ENCODE measurements at regions not wholly inside any gene's neighbourhood (a gene's known extent, or its start where the extent isn't known, plus 50 kb on each side); places are given as distances from the start of the nearest gene placed in this dataset.
"Not testable (repeated sequence)": the region's sequence is repeated elsewhere in the genome, so short reads cannot be mapped to it uniquely, and the experiment has no call there.

DNA sequence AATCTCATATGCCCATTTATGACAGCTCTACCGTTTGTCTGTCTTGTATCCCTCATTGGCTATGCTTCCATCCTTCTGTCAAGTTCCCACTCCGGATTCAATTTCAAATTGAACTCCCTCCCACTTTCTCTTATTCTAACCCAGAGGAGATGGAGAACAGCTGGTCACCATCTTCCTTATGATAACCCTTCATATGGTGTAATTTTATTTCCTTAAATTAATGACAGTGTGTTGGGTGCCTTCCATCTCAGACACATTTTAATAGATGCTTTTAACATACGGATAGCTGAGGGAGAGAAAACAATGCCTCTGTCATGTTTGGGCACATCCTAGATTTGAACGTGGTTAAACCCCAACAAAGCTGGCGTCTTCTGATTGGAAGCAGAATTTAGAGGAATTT, 103.0 kb upstream of the PLXNA2 start:
- DNase-seq (ENCODE audit: low read depth): no peak

- no peak for DNase-seq (ENCODE audit: low read depth)
Measured at GRCh38 chr1:208349694-208350330, 105.6 kb upstream of the PLXNA2 start.

DNA sequence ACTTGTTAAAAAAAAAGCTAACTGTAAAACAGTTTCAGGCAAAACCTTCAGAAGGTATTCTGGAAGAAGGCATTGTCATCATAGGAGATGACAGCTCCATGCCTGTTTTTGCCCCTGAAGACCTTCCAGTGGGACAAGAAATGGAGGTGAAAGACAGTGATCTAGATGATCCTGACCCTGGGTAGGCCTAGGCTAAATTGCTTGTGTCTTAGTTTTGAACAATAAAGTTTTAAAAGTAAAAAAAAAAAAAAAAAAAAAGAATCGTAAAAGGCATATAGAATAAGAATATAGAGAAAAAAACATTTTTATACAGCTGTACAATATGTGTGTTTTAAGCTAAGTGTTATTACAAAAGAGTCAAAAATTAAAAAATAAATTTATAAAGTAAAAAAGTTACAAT, 106.6 kb upstream of the PLXNA2 start:
- DNase-seq (ENCODE audit: low read depth): no peak

DNA sequence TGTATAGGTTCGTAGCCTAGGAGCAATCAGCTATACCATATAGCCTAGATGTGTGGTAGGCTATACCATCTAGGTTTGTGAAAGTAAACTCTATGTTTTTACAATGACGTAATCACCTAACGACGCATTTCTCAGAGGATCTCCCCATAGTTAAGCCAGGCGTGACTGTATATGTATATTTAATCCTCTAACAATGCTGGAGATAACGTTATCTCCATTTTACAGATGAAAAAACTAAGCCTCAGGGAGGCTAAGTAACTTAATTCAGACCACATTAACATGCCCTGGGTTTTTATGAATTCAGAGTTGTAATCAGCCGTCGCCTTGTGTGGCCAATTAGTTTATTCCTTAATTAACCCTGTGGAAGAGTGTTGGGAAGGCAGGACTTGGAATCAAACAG, 107.7 kb upstream of the PLXNA2 start:
- no peak for DNase-seq (ENCODE audit: low read depth)

GRCh38 chr1:208353797-208354196, 109.6 kb upstream of the PLXNA2 start:
- not testable (repeated sequence) for DNase-seq (ENCODE audit: low read depth)

DNA sequence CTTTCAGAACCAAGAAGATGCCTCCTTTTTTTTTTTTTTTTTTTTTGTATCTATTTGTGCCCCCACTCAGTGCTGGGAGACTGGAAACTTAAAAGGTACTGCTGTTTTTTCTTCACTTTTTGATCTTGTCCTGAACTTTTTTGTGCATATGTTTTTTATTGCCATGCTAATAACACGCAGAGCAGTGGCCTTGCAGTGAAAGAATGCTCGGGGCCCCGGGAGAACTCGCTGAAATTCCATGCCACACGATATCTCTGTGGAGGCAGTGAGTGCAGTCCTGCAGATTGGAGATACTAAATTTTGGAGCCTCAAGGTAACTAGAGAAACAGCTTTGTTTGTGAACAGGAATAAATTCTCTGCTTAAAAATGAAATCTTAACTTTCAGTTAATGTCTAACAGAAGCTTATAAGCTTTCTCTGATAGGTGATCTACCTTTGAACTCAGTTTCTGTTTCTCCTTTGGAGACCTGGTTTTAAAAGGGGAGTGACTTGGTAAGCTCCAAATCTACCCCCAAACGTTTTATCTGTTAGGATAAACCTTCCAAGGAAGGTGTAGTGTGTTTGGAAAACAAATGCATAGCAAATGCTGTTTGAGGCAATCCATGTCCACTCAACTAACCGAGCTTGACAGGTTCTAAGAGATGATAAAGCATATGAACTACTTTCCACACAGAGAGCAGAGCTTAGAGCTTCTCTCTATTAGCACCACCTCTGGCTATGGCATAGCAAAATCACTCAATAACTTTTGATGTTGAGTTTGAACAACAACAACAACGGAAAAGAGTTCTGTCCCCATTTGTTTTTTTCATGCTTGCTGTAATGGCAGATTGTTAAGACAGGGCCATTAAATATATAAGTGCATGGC, 113.7 kb upstream of the PLXNA2 start:
- DNase-seq (ENCODE audit: low read depth): no peak

DNA sequence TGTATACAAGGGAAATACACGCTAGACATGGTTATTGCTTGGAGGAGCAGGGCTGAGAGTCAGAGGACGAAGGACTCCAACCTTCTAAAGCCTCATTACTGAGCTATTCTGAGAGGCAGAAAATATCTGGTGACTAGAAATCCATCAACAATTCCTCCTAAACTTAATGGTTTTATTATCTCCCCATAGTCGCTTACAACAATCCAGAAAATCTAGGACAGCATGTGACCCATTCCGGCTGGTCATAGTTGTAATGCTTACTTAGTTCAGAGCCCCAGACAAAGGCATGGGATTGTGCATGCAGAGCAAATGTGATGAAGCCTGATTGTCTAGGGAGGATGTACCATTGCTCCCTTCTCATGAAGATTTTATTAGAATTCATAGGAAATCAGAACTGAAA, 114.5 kb upstream of the PLXNA2 start:
- DNase-seq (ENCODE audit: low read depth): no peak

- no peak for DNase-seq (ENCODE audit: low read depth)
Measured at GRCh38 chr1:208362011-208362410, 117.8 kb upstream of the PLXNA2 start.

DNA sequence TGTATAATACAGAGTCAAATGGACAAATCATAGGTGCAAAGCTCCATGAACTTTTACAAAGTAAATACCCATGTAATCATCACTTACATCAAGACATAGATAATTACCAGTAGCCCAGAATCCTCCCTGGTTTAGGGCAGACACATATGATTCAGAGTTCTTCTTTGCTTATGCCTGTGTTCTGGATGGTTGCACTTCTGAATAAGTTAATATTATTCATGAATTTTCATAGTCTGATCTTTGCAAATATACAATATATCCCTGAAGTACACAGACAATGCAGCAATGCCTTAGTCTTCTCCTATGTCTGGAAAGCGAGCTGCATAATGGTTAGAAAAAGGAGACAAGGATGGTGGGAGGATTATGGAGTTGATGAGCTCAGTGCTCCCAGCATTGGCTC, 122.4 kb upstream of the PLXNA2 start:
- no peak for DNase-seq (ENCODE audit: low read depth)

- DNase-seq (ENCODE audit: low read depth): no peak
Measured at GRCh38 chr1:208369045-208369444, 124.9 kb upstream of the PLXNA2 start.

GRCh38 chr1:208369658-208370057, 125.5 kb upstream of the PLXNA2 start:
- DNase-seq (ENCODE audit: low read depth): no peak

GRCh38 chr1:208374391-208374941, 130.3 kb upstream of the PLXNA2 start:
- DNase-seq (ENCODE audit: low read depth): peak; percentile 86

GRCh38 chr1:208381481-208381880, 137.3 kb upstream of the PLXNA2 start:
- peak; percentile 11 for DNase-seq (ENCODE audit: low read depth)

DNA sequence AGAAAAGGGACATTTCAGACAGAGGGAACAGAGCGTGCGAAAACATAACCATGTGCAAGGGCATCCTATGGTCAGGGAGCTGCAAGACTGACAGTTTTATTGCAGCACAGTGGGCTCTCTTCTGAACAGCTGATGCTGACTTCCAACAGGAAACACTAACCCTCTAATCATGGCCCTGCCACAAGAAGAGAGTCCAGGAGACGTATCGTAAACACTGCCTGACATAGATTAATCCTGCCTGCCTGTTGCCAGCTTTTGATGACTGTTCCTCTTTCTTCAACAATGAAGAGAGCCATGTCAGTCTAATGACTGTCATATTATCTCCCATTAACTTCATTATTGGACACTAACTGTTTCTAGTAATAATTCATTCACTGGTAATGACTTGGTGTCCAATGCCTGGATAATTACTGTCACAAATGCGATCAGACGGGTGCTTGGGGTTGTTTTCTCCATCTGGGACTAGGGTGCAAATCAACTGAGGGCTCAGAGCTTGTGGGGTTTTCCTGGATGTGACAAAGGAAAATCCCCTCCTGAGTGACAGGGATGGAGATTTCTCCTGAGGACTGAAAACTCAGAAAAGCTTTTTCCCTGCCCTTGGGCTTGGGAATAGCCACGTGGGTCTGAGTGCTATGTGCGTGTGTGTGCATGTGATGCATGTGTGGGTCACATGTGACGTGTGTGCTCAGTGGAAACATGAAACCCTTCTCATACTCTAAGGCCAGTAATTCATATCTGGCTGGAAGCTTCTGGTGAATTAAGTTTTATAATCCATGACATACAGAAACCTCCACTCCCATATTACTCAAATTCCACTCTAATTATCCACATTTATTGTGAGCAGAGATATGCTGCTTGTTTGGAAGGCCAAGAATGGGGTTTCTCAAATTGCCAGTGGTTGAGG, 144.0 kb upstream of the PLXNA2 start:
- no peak for DNase-seq (ENCODE audit: low read depth)

- DNase-seq (ENCODE audit: low read depth): no peak
Measured at GRCh38 chr1:208393416-208393815, 149.2 kb upstream of the PLXNA2 start.

DNA sequence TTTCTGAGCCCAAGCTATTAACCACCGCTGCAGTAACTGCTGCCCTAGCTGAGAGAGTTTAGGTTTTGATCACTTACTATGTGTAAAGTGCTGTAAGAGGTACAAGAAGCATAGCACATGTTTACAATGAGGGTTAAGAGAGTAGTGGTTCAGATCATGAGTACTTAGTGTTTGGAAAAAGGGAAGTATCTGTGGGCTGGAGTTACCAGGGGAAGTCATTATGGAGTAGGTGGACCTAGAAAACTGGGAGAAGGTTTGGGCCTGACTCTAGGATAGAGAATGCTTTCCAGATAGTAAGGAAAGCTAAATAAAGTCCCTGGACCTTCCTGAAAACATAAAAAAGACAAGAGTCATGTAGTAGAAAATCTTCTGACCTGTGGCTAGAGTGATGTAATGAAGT, 149.6 kb upstream of the PLXNA2 start:
- no peak for DNase-seq (ENCODE audit: low read depth)

DNA sequence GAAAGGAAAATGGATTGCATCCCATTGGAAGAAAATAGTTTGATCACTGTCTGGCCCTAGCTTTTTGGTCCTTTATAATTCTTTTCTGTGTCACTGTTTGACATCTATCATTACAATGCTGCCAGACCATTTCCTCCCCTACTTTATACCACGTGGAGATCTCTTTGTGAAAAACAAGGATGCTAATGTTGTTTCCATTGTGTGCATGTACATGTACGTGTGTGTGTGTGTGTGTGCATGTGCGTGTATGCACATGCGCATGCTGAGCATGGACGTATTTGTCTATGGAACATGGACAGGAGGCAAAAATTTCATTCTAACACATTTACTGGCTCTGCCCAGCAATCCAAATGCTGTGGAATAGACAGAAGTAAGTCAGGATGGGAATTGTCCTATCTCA, 153.1 kb upstream of the PLXNA2 start:
- no peak for DNase-seq (ENCODE audit: low read depth)

- DNase-seq (ENCODE audit: low read depth): no peak
Measured at GRCh38 chr1:208405014-208405413, 160.8 kb upstream of the PLXNA2 start.

DNA sequence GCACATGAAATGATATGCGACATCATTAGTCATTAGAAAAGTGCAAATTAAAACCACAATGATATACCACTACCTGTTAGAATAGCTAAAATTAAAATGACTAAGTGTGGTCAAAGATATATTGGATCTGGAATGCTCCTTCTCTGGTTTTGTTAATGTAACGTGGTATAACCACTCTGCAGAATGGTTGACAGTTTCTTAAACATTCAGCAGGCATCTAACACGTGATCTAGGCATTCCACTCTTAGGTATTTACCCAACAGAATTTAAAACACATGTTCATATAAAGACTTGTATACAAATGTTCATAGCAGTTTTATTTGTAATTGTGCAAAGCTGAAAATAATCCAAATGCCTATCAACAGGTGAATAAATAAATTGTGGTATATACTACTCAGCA, 165.0 kb upstream of the PLXNA2 start:
- no peak for DNase-seq (ENCODE audit: low read depth)

- no peak for DNase-seq (ENCODE audit: low read depth)
Measured at GRCh38 chr1:208410409-208410808, 166.2 kb upstream of the PLXNA2 start.

DNA sequence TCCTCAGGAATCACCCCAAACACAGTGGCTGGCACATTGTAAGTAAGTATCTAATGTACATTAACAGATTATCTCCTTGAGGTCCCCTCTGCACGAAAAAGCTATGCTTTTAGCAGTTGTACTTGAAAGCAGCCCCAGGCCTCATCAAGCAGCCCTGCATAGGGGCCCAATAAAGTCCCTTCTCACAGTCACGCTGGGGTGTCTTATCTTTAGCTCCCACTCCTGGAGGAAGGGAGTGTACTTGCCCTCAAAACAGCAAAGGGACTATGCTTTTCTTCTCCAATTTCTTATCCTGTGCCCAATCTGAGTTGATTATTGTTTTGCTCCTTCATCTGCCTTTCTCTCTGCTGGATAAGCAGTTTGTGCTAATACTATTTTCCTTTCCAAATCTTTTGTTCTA, 168.8 kb upstream of the PLXNA2 start:
- no peak for DNase-seq (ENCODE audit: low read depth)

GRCh38 chr1:208418667-208419066, 174.5 kb upstream of the PLXNA2 start:
- DNase-seq (ENCODE audit: low read depth): no peak

All from RPMI7951 (cell line).